ENCODE measurements at regions not wholly inside any gene's neighbourhood (a gene's known extent, or its start where the extent isn't known, plus 50 kb on each side); places are given as distances from the start of the nearest gene placed in this dataset.

GRCh38 chr5:4989118-4989517, 151.0 kb upstream of the ADAMTS16 start:
- ATAC-seq: no peak
- no peaks in the 10 kb centered on the region for H3K9me2 ChIP-seq (ENCODE audit: insufficient read depth)
- H3F3A ChIP-seq (replicated peaks; ENCODE audit: low read depth): no peaks in the 10 kb centered on the region
- H3K27ac ChIP-seq (ENCODE audit: low read depth): no peak overlapping the region
- Mint-ChIP-seq H3K9me3 (no peaks in the 10 kb centered on the region), H3K36me3 (ENCODE audit: low read depth) (no peaks in the 10 kb centered on the region), H3K27ac (no peak overlapping the region), H3K4me3 (no peak overlapping the region), H3K4me1 (no peaks in the 10 kb centered on the region), H3K27me3 (ENCODE audit: insufficient read depth, low read depth, poor library complexity) (peaks cover 5% of the 10 kb centered on the region)
- no peak overlapping the region for H3K4me2 ChIP-seq
- no peaks in the 10 kb centered on the region for H3K79me2 ChIP-seq (replicated peaks; ENCODE audit: insufficient read depth)
- H3K4me1 ChIP-seq (ENCODE audit: insufficient read depth): no peaks in the 10 kb centered on the region
- TF ChIP-seq EZH2phosphoT487 (IDR thresholded peaks at IDR 0.05; ENCODE audit: unreplicated experiment): no peak
- TF ChIP-seq ZNF114 (CRISPR knock-in tag; IDR thresholded peaks at IDR 0.05): no peak
- no peak for TF ChIP-seq NANOG (IDR thresholded peaks at IDR 0.05; ENCODE audit: borderline replicate concordance)
- TF ChIP-seq JUNB (IDR thresholded peaks at IDR 0.05; ENCODE audit: unreplicated experiment): no peak
- no peak for TF ChIP-seq ETS1 (IDR thresholded peaks at IDR 0.05)
- TF ChIP-seq ZNF462 (CRISPR knock-in tag; IDR thresholded peaks at IDR 0.05): no peak
- no peak overlapping the region for H2AFZ ChIP-seq
- H3K36me3 ChIP-seq (ENCODE audit: insufficient read depth): no peaks in the 10 kb centered on the region
- no peak overlapping the region for H3K4me3 ChIP-seq
- no peak for DNase-seq (ENCODE audit: low spot score)
- H4K20me1 ChIP-seq (replicated peaks; ENCODE audit: insufficient read depth): no peaks in the 10 kb centered on the region
- no peaks in the 10 kb centered on the region for H3K27me3 ChIP-seq (ENCODE audit: insufficient read depth)

Data from GM23338 (cell line).